CD4-positive, alpha-beta T cell treated with Interferon gamma for 1 hour (primary cell): ENCODE measurements at regions not wholly inside any gene's neighbourhood (a gene's known extent, or its start where the extent isn't known, plus 50 kb on each side); places are given as distances from the start of the nearest gene placed in this dataset.

Experiments used
- DNase-seq: peaks from one replicate; pipeline ENCODE4 v3.0.0-alpha.2; 2020

DNA sequence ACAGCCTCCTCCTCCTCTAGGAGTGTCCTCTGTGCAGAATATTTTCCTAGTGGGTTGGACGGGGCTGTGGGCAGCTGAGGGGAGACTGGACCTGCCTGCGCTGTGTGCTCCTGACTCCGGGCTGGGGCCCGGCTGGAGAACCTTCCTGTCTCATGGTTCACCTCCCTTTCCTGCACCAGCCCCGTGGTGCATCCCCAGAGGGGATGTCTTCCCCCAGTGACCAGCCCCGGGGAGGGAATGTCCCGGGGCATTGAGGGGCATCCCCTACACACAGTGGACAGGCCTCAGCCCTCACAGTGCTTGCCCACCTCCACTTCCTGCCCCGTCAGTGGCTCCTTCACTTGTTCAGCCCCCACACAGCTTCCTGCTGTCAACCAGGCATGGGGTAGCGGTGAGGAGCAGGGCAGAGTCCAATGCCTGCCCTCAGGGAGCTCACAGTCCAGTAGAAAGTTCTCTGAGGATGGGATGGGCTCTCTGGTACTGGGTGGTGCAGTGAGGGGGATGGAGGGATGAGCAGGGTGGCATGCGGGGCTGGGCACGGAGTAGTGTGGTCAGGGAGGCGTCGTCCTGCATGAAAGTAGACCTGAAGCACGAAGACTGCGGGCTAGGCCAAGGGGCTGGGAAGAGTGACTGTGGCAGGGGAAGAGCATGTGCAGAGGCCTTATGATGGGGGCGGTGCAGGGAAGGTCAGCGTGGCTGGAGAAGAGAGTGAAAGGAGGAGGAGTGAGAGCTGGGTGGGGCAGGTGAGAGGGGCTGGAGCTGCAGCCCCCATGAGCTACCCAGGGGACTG, 52.1 kb upstream of the PITX1 start:
- no peak for DNase-seq

DNA sequence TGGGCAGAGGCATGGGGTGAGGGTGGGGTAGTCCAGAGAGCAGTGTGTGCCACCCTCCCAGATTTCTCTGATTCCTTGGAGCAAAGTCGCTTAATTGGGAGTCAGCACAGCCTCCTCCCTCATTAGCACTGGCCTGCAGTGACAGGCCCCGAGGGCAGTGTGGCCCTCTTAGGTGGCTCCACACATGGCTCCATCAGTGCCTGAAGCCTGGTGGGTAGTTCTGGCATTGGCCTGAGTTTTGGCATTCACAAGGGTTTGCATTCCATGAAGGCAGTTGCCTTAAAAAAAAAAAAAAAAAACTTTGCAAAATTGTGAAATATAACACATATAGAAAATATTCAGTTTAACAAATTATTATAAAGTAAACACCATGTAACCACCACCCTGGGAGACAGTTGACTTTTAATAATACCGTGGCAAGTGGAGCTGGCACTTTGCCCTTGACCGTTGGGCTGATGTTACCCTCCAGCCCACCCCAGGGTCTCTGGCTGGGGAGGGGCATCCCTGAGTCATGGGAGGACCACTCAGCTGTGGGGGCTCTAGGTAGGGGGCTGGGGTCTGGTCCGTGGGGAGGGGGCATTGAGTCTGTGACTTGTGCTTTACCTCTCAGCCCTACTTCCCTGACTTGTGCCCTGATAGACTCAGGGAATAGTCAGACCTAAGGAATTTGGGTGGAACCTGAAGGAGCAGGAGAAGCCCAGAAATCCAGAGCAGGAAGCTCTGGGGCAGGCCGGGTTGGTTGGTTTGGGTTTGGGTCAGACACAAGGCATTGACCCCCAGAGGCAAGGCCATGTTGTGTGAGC, 51.3 kb upstream of the PITX1 start:
- no peak for DNase-seq
